ENCODE measurements at regions not wholly inside any gene's neighbourhood (a gene's known extent, or its start where the extent isn't known, plus 50 kb on each side); places are given as distances from the start of the nearest gene placed in this dataset.

DNA sequence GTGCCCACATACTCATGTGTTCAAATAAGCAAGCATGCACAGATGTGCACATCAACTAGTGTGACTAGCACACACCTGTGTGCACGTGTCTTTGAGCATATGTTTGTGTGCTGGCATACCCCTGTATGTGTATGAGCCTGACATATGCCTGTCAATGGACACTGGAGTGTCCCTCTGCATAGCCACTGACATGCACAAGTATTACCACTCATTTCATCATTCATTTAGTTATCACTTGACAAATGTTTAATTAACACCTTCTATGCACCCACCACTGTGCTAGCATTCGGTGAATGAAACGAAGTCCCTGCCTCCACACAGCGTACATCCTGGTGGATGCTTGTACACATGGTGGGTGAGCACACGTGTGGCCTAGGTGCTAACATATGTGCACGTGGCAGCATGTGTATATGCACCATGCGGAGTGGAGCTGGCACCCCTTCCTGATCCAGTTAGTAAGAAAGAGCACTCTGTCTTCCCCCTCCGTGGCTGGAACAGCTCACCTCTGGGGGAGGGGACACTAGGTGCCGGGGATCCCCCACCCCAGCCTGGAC lies 112.0 kb downstream of the CHST1 start:
- TF ChIP-seq, protein P1, sequence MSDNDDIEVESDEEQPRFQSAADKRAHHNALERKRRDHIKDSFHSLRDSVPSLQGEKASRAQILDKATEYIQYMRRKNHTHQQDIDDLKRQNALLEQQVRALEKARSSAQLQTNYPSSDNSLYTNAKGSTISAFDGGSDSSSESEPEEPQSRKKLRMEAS (IDR thresholded peaks at IDR 0.05; ENCODE audit: insufficient read depth, insufficient read length), result no peak
- TF ChIP-seq POLR2A (IDR thresholded peaks at IDR 0.05; ENCODE audit: low read depth, low read length) (no peak), POLR2AphosphoS5 (IDR thresholded peaks at IDR 0.05; ENCODE audit: insufficient read depth, low read depth, low read length) (no peak)

Data from endothelial cell of umbilical vein (primary cell).